ENCODE measurements at regions not wholly inside any gene's neighbourhood (a gene's known extent, or its start where the extent isn't known, plus 50 kb on each side); places are given as distances from the start of the nearest gene placed in this dataset.

GRCh38 chr5:99398976-99399375 lies 470.2 kb upstream of the CHD1 start:
- Histone ChIP-seq H3K9me3 (no peaks in the 10 kb centered on the region), H3K36me3 (no peaks in the 10 kb centered on the region), H3K4me3 (no peak overlapping the region), H3K27me3 (no peaks in the 10 kb centered on the region), H3K27ac (no peak overlapping the region), H3K4me1 (no peaks in the 10 kb centered on the region)
- intact Hi-C loops (cut with DNase I): no loop called here
- no peak for TF ChIP-seq CTCF (IDR thresholded peaks at IDR 0.05)
- no peak for ATAC-seq
- no peak for DNase-seq

GRCh38 chr5:99386406-99387077 lies 457.7 kb upstream of the CHD1 start:
- Histone ChIP-seq H3K36me3 (no peaks in the 10 kb centered on the region), H3K27ac (no peak overlapping the region), H3K9me3 (no peaks in the 10 kb centered on the region), H3K27me3 (no peaks in the 10 kb centered on the region), H3K4me1 (no peaks in the 10 kb centered on the region), H3K4me3 (no peak overlapping the region)
- TF ChIP-seq CTCF (IDR thresholded peaks at IDR 0.05): no peak
- intact Hi-C loops (cut with DNase I): no loop called here
- ATAC-seq: no peak
- no peak for DNase-seq

GRCh38 chr5:99379187-99379586 lies 450.4 kb upstream of the CHD1 start:
- Histone ChIP-seq H3K4me1 (no peaks in the 10 kb centered on the region), H3K36me3 (no peaks in the 10 kb centered on the region), H3K27ac (no peak overlapping the region), H3K4me3 (no peak overlapping the region), H3K9me3 (no peaks in the 10 kb centered on the region), H3K27me3 (no peaks in the 10 kb centered on the region)
- intact Hi-C loops (cut with DNase I): no loop called here
- no peak for ATAC-seq
- DNase-seq: no peak
- TF ChIP-seq CTCF (IDR thresholded peaks at IDR 0.05): no peak

GRCh38 chr5:99378443-99378842 lies 449.6 kb upstream of the CHD1 start:
- intact Hi-C loops (cut with DNase I): no loop called here

GRCh38 chr5:99369797-99370593 lies 441.2 kb upstream of the CHD1 start:
- ATAC-seq (no peak), DNase-seq (no peak)
- Histone ChIP-seq H3K4me1 (no peaks in the 10 kb centered on the region), H3K27me3 (no peaks in the 10 kb centered on the region), H3K9me3 (no peaks in the 10 kb centered on the region), H3K27ac (no peak overlapping the region), H3K36me3 (no peaks in the 10 kb centered on the region), H3K4me3 (no peak overlapping the region)
- intact Hi-C loops (cut with DNase I): no loop called here
- TF ChIP-seq CTCF (IDR thresholded peaks at IDR 0.05): no peak

More at GRCh38 chr5:99378443-99378842, 449.6 kb upstream of the CHD1 start:
- Histone ChIP-seq H3K4me3 (no peak overlapping the region), H3K36me3 (no peaks in the 10 kb centered on the region), H3K27me3 (no peaks in the 10 kb centered on the region), H3K27ac (no peak overlapping the region), H3K9me3 (no peaks in the 10 kb centered on the region), H3K4me1 (no peaks in the 10 kb centered on the region)
- DNase-seq: no peak
- no peak for TF ChIP-seq CTCF (IDR thresholded peaks at IDR 0.05)
- ATAC-seq: no peak
